ENCODE measurements at regions not wholly inside any gene's neighbourhood (a gene's known extent, or its start where the extent isn't known, plus 50 kb on each side); places are given as distances from the start of the nearest gene placed in this dataset.

- 86 to 89% methylated on average over 2 of the region's 2 CpGs for WGBS, 2 donors
- Histone ChIP-seq H3K4me1 (no peaks in the 10 kb centered on the region), H3K27me3 (no peaks in the 10 kb centered on the region), H3K9me3 (no peaks in the 10 kb centered on the region), H3K4me3 (replicated peaks in 1 of 3) (no peak overlapping the region), H3K36me3 (no peaks in the 10 kb centered on the region), H3K27ac (no peak overlapping the region)
- TF ChIP-seq POLR2A (IDR thresholded peaks at IDR 0.05) = no peak
- no peak for TF ChIP-seq CTCF (IDR thresholded peaks at IDR 0.05)
- no peak for DNase-seq
- intact Hi-C loops (cut with DNase I) = no loop called here
Measured at GRCh38 chr5:118434522-118434921, 553.8 kb downstream of the DTWD2 start.

DNA sequence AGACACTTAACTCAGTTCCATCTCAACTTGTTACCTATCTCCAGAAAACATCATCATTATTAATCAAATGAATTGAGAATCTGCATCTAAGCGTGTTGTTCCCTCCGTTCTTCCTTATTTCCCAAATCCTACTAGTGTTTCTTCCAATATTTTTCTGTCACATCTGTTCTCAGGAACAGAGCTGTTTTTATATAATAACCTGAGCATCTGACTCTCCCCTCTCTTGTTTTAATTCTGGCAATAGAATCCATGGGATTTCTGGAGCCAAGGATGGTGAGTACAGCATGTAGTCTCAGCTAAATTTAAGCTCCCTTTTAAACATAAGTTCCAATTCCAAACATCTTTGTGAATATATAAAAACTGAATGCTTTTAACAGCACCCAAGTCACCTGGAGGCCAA lies 558.3 kb downstream of the DTWD2 start:
- H3K27ac ChIP-seq = no peak overlapping the region

GRCh38 chr5:118407958-118408357 lies 580.4 kb downstream of the DTWD2 start:
- no peak for TF ChIP-seq POLR2A (IDR thresholded peaks at IDR 0.05)
- TF ChIP-seq CTCF (IDR thresholded peaks at IDR 0.05) = no peak
- no peaks in the 10 kb centered on the region for H3K4me1 ChIP-seq
- no peaks in the 10 kb centered on the region for H3K36me3 ChIP-seq
- no peak overlapping the region for H3K4me3 ChIP-seq (replicated peaks in 1 of 3)
- H3K27ac ChIP-seq = no peak overlapping the region
- no peak for DNase-seq
- no peaks in the 10 kb centered on the region for H3K27me3 ChIP-seq
- no peaks in the 10 kb centered on the region for H3K9me3 ChIP-seq
- intact Hi-C loops (cut with DNase I) = no loop called here

More for the DNA sequence above, 558.3 kb downstream of the DTWD2 start:
- intact Hi-C loops (cut with DNase I) = no loop called here
- H3K36me3 ChIP-seq = no peaks in the 10 kb centered on the region
- no peaks in the 10 kb centered on the region for H3K4me1 ChIP-seq
- H3K9me3 ChIP-seq = no peaks in the 10 kb centered on the region
- no peaks in the 10 kb centered on the region for H3K27me3 ChIP-seq
- WGBS, 2 donors = 96 to 99% methylated on average over 2 of the region's 2 CpGs
- H3K4me3 ChIP-seq (replicated peaks in 1 of 3) = no peak overlapping the region
- DNase-seq = no peak
- no peak for TF ChIP-seq CTCF (IDR thresholded peaks at IDR 0.05)
- no peak for TF ChIP-seq POLR2A (IDR thresholded peaks at IDR 0.05)

GRCh38 chr5:118405650-118406061 lies 582.7 kb downstream of the DTWD2 start:
- Histone ChIP-seq H3K36me3 (no peaks in the 10 kb centered on the region), H3K27ac (no peak overlapping the region), H3K4me3 (replicated peaks in 1 of 3) (no peak overlapping the region), H3K27me3 (no peaks in the 10 kb centered on the region), H3K9me3 (no peaks in the 10 kb centered on the region), H3K4me1 (no peaks in the 10 kb centered on the region)
- no peak for DNase-seq
- TF ChIP-seq CTCF (IDR thresholded peaks at IDR 0.05) (no peak), POLR2A (IDR thresholded peaks at IDR 0.05) (no peak)
- intact Hi-C loops (cut with DNase I) = no loop called here
- 80 to 85% methylated on average over 2 to 4 of the region's 5 CpGs for WGBS, 2 donors

DNA sequence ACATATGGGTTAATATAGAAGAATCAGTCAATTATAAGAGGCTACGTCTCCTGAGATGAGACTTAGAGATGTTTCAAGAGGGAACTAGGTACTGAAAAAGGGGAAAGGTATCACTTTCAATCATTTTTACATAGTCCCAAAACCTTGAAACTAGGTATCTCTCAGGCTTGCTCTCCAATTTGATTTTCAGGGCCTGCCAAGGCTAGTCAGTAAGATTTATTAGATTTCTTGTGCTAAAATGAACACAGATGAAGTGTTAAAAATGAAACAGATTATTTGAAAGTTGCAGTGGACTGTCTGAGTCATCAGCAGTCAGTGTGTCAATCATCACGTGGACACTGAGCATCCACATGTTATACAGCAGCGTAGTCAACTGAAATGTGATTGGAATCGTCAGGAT lies 591.1 kb downstream of the DTWD2 start:
- intact Hi-C loops (cut with DNase I) = no loop called here
- TF ChIP-seq CTCF (IDR thresholded peaks at IDR 0.05) (no peak), POLR2A (IDR thresholded peaks at IDR 0.05) (no peak)
- Histone ChIP-seq H3K4me1 (no peaks in the 10 kb centered on the region), H3K27ac (no peak overlapping the region), H3K4me3 (replicated peaks in 1 of 3) (no peak overlapping the region), H3K27me3 (no peaks in the 10 kb centered on the region), H3K9me3 (no peaks in the 10 kb centered on the region), H3K36me3 (no peaks in the 10 kb centered on the region)
- no peak for DNase-seq
- 88 to 90% methylated on average over 4 of the region's 4 CpGs for WGBS, 2 donors

Measured in thyroid gland (tissue), 4 donors.